NCI-H1436 (cell line): ENCODE measurements at regions not wholly inside any gene's neighbourhood (a gene's known extent, or its start where the extent isn't known, plus 50 kb on each side); places are given as distances from the start of the nearest gene placed in this dataset.

Source experiments
- DNase-seq: peaks from one replicate; lab custom pipeline; 2025; lab: John Stamatoyannopoulos, UW

GRCh38 chr11:131192628-131193027 lies 177.8 kb upstream of the NTM start:
- no peak for DNase-seq

- DNase-seq = no peak
Observed at GRCh38 chr11:131193031-131193501, 177.3 kb upstream of the NTM start.

- DNase-seq = no peak
Observed at GRCh38 chr11:131194726-131195125, 175.7 kb upstream of the NTM start.

- DNase-seq = no peak
Observed at GRCh38 chr11:131195661-131196517, 174.5 kb upstream of the NTM start.

GRCh38 chr11:131198161-131199014 lies 172.0 kb upstream of the NTM start:
- no peak for DNase-seq

- DNase-seq = no peak
Observed at GRCh38 chr11:131199015-131199280, 171.5 kb upstream of the NTM start.

- DNase-seq = no peak
Observed at GRCh38 chr11:131201674-131202073, 168.7 kb upstream of the NTM start.

- no peak for DNase-seq
Observed at GRCh38 chr11:131203040-131203439, 167.4 kb upstream of the NTM start.

GRCh38 chr11:131204282-131204681 lies 166.1 kb upstream of the NTM start:
- no peak for DNase-seq

- DNase-seq = no peak
Observed at GRCh38 chr11:131204765-131205380, 165.5 kb upstream of the NTM start.

GRCh38 chr11:131206671-131207070 lies 163.7 kb upstream of the NTM start:
- DNase-seq = no peak

GRCh38 chr11:131207901-131208300 lies 162.5 kb upstream of the NTM start:
- no peak for DNase-seq

GRCh38 chr11:131217313-131218310 lies 152.8 kb upstream of the NTM start:
- no peak for DNase-seq

- DNase-seq = no peak
Observed at GRCh38 chr11:131218542-131218941, 151.9 kb upstream of the NTM start.

GRCh38 chr11:131219646-131220045 lies 150.8 kb upstream of the NTM start:
- no peak for DNase-seq

GRCh38 chr11:131223198-131223991 lies 147.0 kb upstream of the NTM start:
- no peak for DNase-seq

GRCh38 chr11:131228378-131228777 lies 142.0 kb upstream of the NTM start:
- no peak for DNase-seq

- DNase-seq = no peak
Observed at GRCh38 chr11:131229221-131229620, 141.2 kb upstream of the NTM start.

- DNase-seq = no peak
Observed at GRCh38 chr11:131231317-131231940, 139.0 kb upstream of the NTM start.

GRCh38 chr11:131232261-131232660 lies 138.2 kb upstream of the NTM start:
- DNase-seq = no peak
